PC-9 (cell line): ENCODE measurements at regions not wholly inside any gene's neighbourhood (a gene's known extent, or its start where the extent isn't known, plus 50 kb on each side); places are given as distances from the start of the nearest gene placed in this dataset.

Source experiments
- BruUV-seq: library from RNA; stranded (reverse); fragments of 400-500 nt; replicated peaks from 2 replicates; lab custom pipeline; 2021; lab: Mats Ljungman, UMichigan
- CTCF ChIA-PET: fragments of 300-600 bp; sonication (Branson Sonifier 250); formaldehyde crosslinking; loops from one replicate; lab custom pipeline; 2022; ENCODE audit warnings: antibody characterized with exemption; lab: Charles Lee
- POLR2A ChIA-PET: fragments of 300-600 bp; sonication (Branson Sonifier 250); formaldehyde crosslinking; loops from one replicate; lab custom pipeline; 2022; ENCODE audit warnings: antibody characterized with exemption; ENCODE audit not compliant: unreplicated experiment; lab: Charles Lee
- DNase-seq, 2 experiments: peaks; one replicate each; pipeline versions ENCODE4 v3.0.0 to v3.0.0-alpha.2; 2015 to 2022; ENCODE audit warnings: mixed read lengths in 1 of 2
- H2AFZ ChIP-seq: fragments of 200-600 bp; sonication (generic); 2 replicates; pipeline ENCODE4 v1.8.1; 2017; ENCODE audit warnings: antibody characterized with exemption
- H3F3A ChIP-seq: fragments of 200-600 bp; sonication (generic); 2 replicates; pipeline ENCODE4 v1.8.1; 2017; ENCODE audit warnings: antibody characterized with exemption, mild to moderate bottlenecking, low read depth; ENCODE audit not compliant: insufficient read depth
- H3K27ac ChIP-seq: fragments of 200-600 bp; sonication (generic); 2 replicates; pipeline ENCODE4 v1.6.1; 2016; ENCODE audit warnings: mixed run types
- H3K27me3 ChIP-seq: fragments of 200-600 bp; sonication (generic); 2 replicates; pipeline ENCODE4 v1.6.1; 2016; ENCODE audit warnings: low read depth, mixed run types; ENCODE audit not compliant: insufficient read depth
- H3K36me3 ChIP-seq: fragments of 200-600 bp; sonication (generic); 2 replicates; pipeline ENCODE4 v1.6.1; 2016; ENCODE audit warnings: low read depth, mixed run types
- H3K4me1 ChIP-seq: fragments of 200-600 bp; sonication (generic); replicated peaks from 2 replicates; pipeline ENCODE4 v1.6.1; 2016; ENCODE audit warnings: mixed run types; ENCODE audit not compliant: insufficient read depth
- H3K4me2 ChIP-seq: fragments of 200-600 bp; sonication (generic); 2 replicates; pipeline ENCODE4 v1.6.1; 2017; ENCODE audit warnings: mixed run types
- H3K4me3 ChIP-seq: fragments of 200-600 bp; sonication (generic); 2 replicates; pipeline ENCODE4 v1.6.1; 2016; ENCODE audit warnings: mixed run types
- H3K79me2 ChIP-seq: fragments of 200-600 bp; sonication (generic); 2 replicates; pipeline ENCODE4 v1.6.1; 2017; ENCODE audit warnings: low read depth, mixed run types
- H3K9me2 ChIP-seq: fragments of 200-600 bp; sonication (generic); 2 replicates; pipeline ENCODE4 v1.8.1; 2017; ENCODE audit warnings: mild to moderate bottlenecking; ENCODE audit not compliant: insufficient read depth
- H3K9me3 ChIP-seq: fragments of 200-600 bp; sonication (generic); 2 replicates; pipeline ENCODE4 v1.8.1; 2016; ENCODE audit warnings: low read depth; ENCODE audit not compliant: insufficient read depth
- H4K20me1 ChIP-seq: fragments of 200-600 bp; sonication (generic); 2 replicates; pipeline ENCODE4 v1.8.1; 2017; ENCODE audit not compliant: insufficient read depth
- EZH2 ChIP-seq: fragments of 200-600 bp; sonication (generic); IDR thresholded peaks from 2 replicates; pipeline ENCODE4 v1.8.0; 2017; ENCODE audit warnings: antibody characterized with exemption, low read depth
- intact Hi-C: fragments of 100-400 bp; cut with micrococcal nuclease; formaldehyde crosslinking; loops from one replicate; pipeline ENCODE4 v1.10.0; 2022; ENCODE audit not compliant: unreplicated experiment
- TF ChIP-seq, protein P1 (sequence below): fragments of 200-600 bp; sonication (generic); conservative IDR thresholded peaks from 2 replicates; pipeline ENCODE4 v1.6.1; 2017; ENCODE audit warnings: mixed run types, antibody characterized with exemption, mild to moderate bottlenecking, moderate library complexity

DNA sequence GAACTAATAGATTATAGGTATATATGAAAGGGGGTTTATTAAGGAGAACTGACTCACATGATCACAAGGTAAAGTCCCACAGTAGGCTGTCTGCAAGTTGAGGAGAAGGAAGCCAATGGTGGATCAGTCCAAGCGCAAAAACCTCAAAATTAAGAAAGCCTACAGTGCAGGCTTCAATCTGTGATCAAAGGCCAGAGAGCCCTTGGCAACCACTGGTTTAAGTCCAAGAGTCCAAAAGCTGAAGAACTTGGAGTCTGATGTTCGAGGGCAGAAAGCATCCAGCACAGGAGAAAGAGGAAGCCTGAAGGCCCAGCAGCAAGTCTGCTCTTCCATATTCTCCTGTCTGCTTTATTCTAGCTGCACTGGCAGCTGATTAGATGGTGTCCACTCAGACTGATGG lies 721.3 kb upstream of the PCDH9 start:
- Histone ChIP-seq H3K27ac (no peak overlapping the region), H4K20me1 (no peaks in the 10 kb centered on the region), H3K9me3 (no peaks in the 10 kb centered on the region), H2AFZ (no peak overlapping the region), H3K4me2 (no peak overlapping the region), H3K4me3 (no peak overlapping the region), H3K36me3 (no peaks in the 10 kb centered on the region), H3K79me2 (no peaks in the 10 kb centered on the region), H3K4me1 (no peaks in the 10 kb centered on the region), H3F3A (no peaks in the 10 kb centered on the region), H3K27me3 (no peaks in the 10 kb centered on the region), H3K9me2 (no peaks in the 10 kb centered on the region)
- CTCF ChIA-PET, result no interaction called here
- TF ChIP-seq, protein P1, sequence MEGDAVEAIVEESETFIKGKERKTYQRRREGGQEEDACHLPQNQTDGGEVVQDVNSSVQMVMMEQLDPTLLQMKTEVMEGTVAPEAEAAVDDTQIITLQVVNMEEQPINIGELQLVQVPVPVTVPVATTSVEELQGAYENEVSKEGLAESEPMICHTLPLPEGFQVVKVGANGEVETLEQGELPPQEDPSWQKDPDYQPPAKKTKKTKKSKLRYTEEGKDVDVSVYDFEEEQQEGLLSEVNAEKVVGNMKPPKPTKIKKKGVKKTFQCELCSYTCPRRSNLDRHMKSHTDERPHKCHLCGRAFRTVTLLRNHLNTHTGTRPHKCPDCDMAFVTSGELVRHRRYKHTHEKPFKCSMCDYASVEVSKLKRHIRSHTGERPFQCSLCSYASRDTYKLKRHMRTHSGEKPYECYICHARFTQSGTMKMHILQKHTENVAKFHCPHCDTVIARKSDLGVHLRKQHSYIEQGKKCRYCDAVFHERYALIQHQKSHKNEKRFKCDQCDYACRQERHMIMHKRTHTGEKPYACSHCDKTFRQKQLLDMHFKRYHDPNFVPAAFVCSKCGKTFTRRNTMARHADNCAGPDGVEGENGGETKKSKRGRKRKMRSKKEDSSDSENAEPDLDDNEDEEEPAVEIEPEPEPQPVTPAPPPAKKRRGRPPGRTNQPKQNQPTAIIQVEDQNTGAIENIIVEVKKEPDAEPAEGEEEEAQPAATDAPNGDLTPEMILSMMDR, result no peak
- TF ChIP-seq EZH2, result no peak
- DNase-seq, result no peak
- intact Hi-C loops, result no loop called here
- POLR2A ChIA-PET, result no interaction called here
- no TSS peak for BruUV-seq

- TF ChIP-seq, protein P1, result no peak
- TF ChIP-seq EZH2, result no peak
- Histone ChIP-seq H2AFZ (no peak overlapping the region), H4K20me1 (no peaks in the 10 kb centered on the region), H3K36me3 (no peaks in the 10 kb centered on the region), H3K9me2 (no peaks in the 10 kb centered on the region), H3K27me3 (no peaks in the 10 kb centered on the region), H3F3A (no peaks in the 10 kb centered on the region), H3K4me3 (no peak overlapping the region), H3K4me1 (no peaks in the 10 kb centered on the region), H3K27ac (no peak overlapping the region), H3K79me2 (no peaks in the 10 kb centered on the region), H3K4me2 (no peak overlapping the region), H3K9me3 (no peaks in the 10 kb centered on the region)
- no TSS peak for BruUV-seq
- DNase-seq, result no peak
- CTCF ChIA-PET, result no interaction called here
- POLR2A ChIA-PET, result no interaction called here
- intact Hi-C loops, result no loop called here
Measured at GRCh38 chr13:67950603-67951002, 720.5 kb upstream of the PCDH9 start.

- Histone ChIP-seq H4K20me1 (no peaks in the 10 kb centered on the region), H3K79me2 (no peaks in the 10 kb centered on the region), H3K4me1 (no peaks in the 10 kb centered on the region), H3K27me3 (no peaks in the 10 kb centered on the region), H3F3A (no peaks in the 10 kb centered on the region), H3K4me3 (no peak overlapping the region), H3K9me2 (no peaks in the 10 kb centered on the region), H3K4me2 (no peak overlapping the region), H2AFZ (no peak overlapping the region), H3K36me3 (no peaks in the 10 kb centered on the region), H3K9me3 (no peaks in the 10 kb centered on the region), H3K27ac (no peak overlapping the region)
- ChIA-PET POLR2A (no interaction called here), CTCF (no interaction called here)
- intact Hi-C loops, result no loop called here
- no peak for DNase-seq
- TF ChIP-seq, protein P1, result no peak
- TF ChIP-seq EZH2, result no peak
- BruUV-seq, result no TSS peak
Measured at GRCh38 chr13:67946131-67946530, 716.0 kb upstream of the PCDH9 start.
